ENCODE measurements at regions not wholly inside any gene's neighbourhood (a gene's known extent, or its start where the extent isn't known, plus 50 kb on each side); places are given as distances from the start of the nearest gene placed in this dataset.

- TF ChIP-seq CTCF (optimal IDR thresholded peaks at IDR 0.05 in 1 of 3, IDR thresholded peaks at IDR 0.05 in 1 of 3, conservative IDR thresholded peaks at IDR 0.05 in 1 of 3; ENCODE audit: extremely low read depth in 1 of 3, insufficient read depth in 2 of 3, low read length in 3 of 3), result no peak
- no peak for TF ChIP-seq EZH2 (IDR thresholded peaks at IDR 0.05; ENCODE audit: low read length)
Measured at GRCh38 chr3:144104186-144104585, 132.6 kb downstream of the DIPK2A start.
